PC-3 (cell line): ENCODE measurements at regions not wholly inside any gene's neighbourhood (a gene's known extent, or its start where the extent isn't known, plus 50 kb on each side); places are given as distances from the start of the nearest gene placed in this dataset.

Experiments used
- CTCF ChIP-seq: fragments of 300-600 bp; sonication (generic); conservative IDR thresholded peaks from 2 replicates; pipeline ENCODE4 v1.5.1; 2017; ENCODE audit warnings: antibody characterized with exemption, low read depth, mild to moderate bottlenecking, low read length
- EZH2 ChIP-seq: fragments of 300-600 bp; sonication (generic); IDR thresholded peaks from one replicate; pipeline ENCODE4 v1.6.1; 2017; ENCODE audit warnings: antibody characterized with exemption, mild to moderate bottlenecking, low read length; ENCODE audit not compliant: unreplicated experiment
- EZH2phosphoT487 ChIP-seq: fragments of 300-600 bp; sonication (generic); IDR thresholded peaks from 2 replicates; pipeline ENCODE4 v1.6.1; 2018; ENCODE audit warnings: mild to moderate bottlenecking, antibody characterized with exemption, low read length, borderline replicate concordance

GRCh38 chr5:82358457-82358856, 80.3 kb upstream of the RPS23 start:
- no peak for TF ChIP-seq CTCF
- TF ChIP-seq EZH2 = no peak
- TF ChIP-seq EZH2phosphoT487 = no peak
